ENCODE measurements at regions not wholly inside any gene's neighbourhood (a gene's known extent, or its start where the extent isn't known, plus 50 kb on each side); places are given as distances from the start of the nearest gene placed in this dataset.
"Not testable (repeated sequence)": the region's sequence is repeated elsewhere in the genome, so short reads cannot be mapped to it uniquely, and the experiment has no call there.

GRCh38 chr1:59212706-59213105 is 84.2 kb upstream of the FGGY start:
- Histone ChIP-seq H3K36me3 (ENCODE audit: low read depth) (no peaks in the 10 kb centered on the region), H3K4me3 (ENCODE audit: severe bottlenecking) (no peak overlapping the region), H3K27me3 (ENCODE audit: insufficient read depth, poor library complexity, severe bottlenecking) (no peaks in the 10 kb centered on the region), H3K9me3 (ENCODE audit: severe bottlenecking) (no peaks in the 10 kb centered on the region), H3K4me1 (ENCODE audit: insufficient read depth, poor library complexity, severe bottlenecking) (no peaks in the 10 kb centered on the region), H3K27ac (ENCODE audit: poor library complexity, severe bottlenecking) (no peak overlapping the region)
- DNase-seq (ENCODE audit: low spot score): no peak
- no peak for ATAC-seq (ENCODE audit: low read depth)
- no peak for TF ChIP-seq CTCF (IDR thresholded peaks at IDR 0.05; ENCODE audit: poor library complexity, severe bottlenecking)

GRCh38 chr1:59214248-59215208 is 82.4 kb upstream of the FGGY start:
- DNase-seq (ENCODE audit: low spot score): no peak
- Histone ChIP-seq H3K4me3 (ENCODE audit: severe bottlenecking) (no peak overlapping the region), H3K27ac (ENCODE audit: poor library complexity, severe bottlenecking) (no peak overlapping the region), H3K9me3 (ENCODE audit: severe bottlenecking) (no peaks in the 10 kb centered on the region), H3K27me3 (ENCODE audit: insufficient read depth, poor library complexity, severe bottlenecking) (no peaks in the 10 kb centered on the region), H3K4me1 (ENCODE audit: insufficient read depth, poor library complexity, severe bottlenecking) (no peaks in the 10 kb centered on the region), H3K36me3 (ENCODE audit: low read depth) (no peaks in the 10 kb centered on the region)
- TF ChIP-seq CTCF (IDR thresholded peaks at IDR 0.05; ENCODE audit: poor library complexity, severe bottlenecking): no peak
- no peak for ATAC-seq (ENCODE audit: low read depth)

GRCh38 chr1:59215766-59216291 is 81.1 kb upstream of the FGGY start:
- ATAC-seq (ENCODE audit: low read depth) (peak; percentile 29; the same call in 1 of the 3 replicates), DNase-seq (ENCODE audit: low spot score) (no peak)
- Histone ChIP-seq H3K4me1 (ENCODE audit: insufficient read depth, poor library complexity, severe bottlenecking) (no peaks in the 10 kb centered on the region), H3K9me3 (ENCODE audit: severe bottlenecking) (no peaks in the 10 kb centered on the region), H3K27me3 (ENCODE audit: insufficient read depth, poor library complexity, severe bottlenecking) (no peaks in the 10 kb centered on the region), H3K4me3 (ENCODE audit: severe bottlenecking) (no peak overlapping the region), H3K36me3 (ENCODE audit: low read depth) (no peaks in the 10 kb centered on the region), H3K27ac (ENCODE audit: poor library complexity, severe bottlenecking) (no peak overlapping the region)
- TF ChIP-seq CTCF (IDR thresholded peaks at IDR 0.05; ENCODE audit: poor library complexity, severe bottlenecking): no peak

GRCh38 chr1:59217439-59217838 is 79.5 kb upstream of the FGGY start:
- not testable (repeated sequence) for H3K9me3 ChIP-seq (ENCODE audit: severe bottlenecking); ATAC-seq (ENCODE audit: low read depth); H3K36me3 ChIP-seq (ENCODE audit: low read depth); H3K27ac ChIP-seq (ENCODE audit: poor library complexity, severe bottlenecking); H3K4me1 ChIP-seq (ENCODE audit: insufficient read depth, poor library complexity, severe bottlenecking); H3K4me3 ChIP-seq (ENCODE audit: severe bottlenecking); DNase-seq (ENCODE audit: low spot score); H3K27me3 ChIP-seq (ENCODE audit: insufficient read depth, poor library complexity, severe bottlenecking)

- DNase-seq (ENCODE audit: low spot score): no peak
- no peak overlapping the region for H3K27ac ChIP-seq (ENCODE audit: poor library complexity, severe bottlenecking)
Observed at GRCh38 chr1:59218521-59219236, 78.2 kb upstream of the FGGY start.

More at GRCh38 chr1:59218521-59219236, 78.2 kb upstream of the FGGY start:
- no peak for ATAC-seq (ENCODE audit: low read depth)
- Histone ChIP-seq H3K27me3 (ENCODE audit: insufficient read depth, poor library complexity, severe bottlenecking) (no peaks in the 10 kb centered on the region), H3K4me1 (ENCODE audit: insufficient read depth, poor library complexity, severe bottlenecking) (no peaks in the 10 kb centered on the region), H3K9me3 (ENCODE audit: severe bottlenecking) (no peaks in the 10 kb centered on the region), H3K36me3 (ENCODE audit: low read depth) (no peaks in the 10 kb centered on the region), H3K4me3 (ENCODE audit: severe bottlenecking) (no peak overlapping the region)
- TF ChIP-seq CTCF (IDR thresholded peaks at IDR 0.05; ENCODE audit: poor library complexity, severe bottlenecking): no peak
